Stimulated activated CD8-positive, alpha-beta memory T cell treated with anti-CD3 and anti-CD28 coated beads, Interleukin-15, amount 100 ng/mL, for 48 hours (primary cell): ENCODE measurements at regions not wholly inside any gene's neighbourhood (a gene's known extent, or its start where the extent isn't known, plus 50 kb on each side); places are given as distances from the start of the nearest gene placed in this dataset.
"Not testable (repeated sequence)": the region's sequence is repeated elsewhere in the genome, so short reads cannot be mapped to it uniquely, and the experiment has no call there.

Experiments
- DNase-seq, 2 donors: peaks; one replicate each; pipeline ENCODE4 v3.0.0-alpha.2; 2020; ENCODE audit warnings: low read depth in 2 of 2

GRCh38 chr4:103499094-103499493, 220.7 kb downstream of the TACR3 start:
- no peak for DNase-seq

GRCh38 chr4:103498161-103499070, 221.4 kb downstream of the TACR3 start:
- DNase-seq = peak in 1 of 2 donors; percentile 8

- no peak for DNase-seq
These were observed 222.1 kb downstream of the TACR3 start for GRCh38 chr4:103497692-103498091.

- DNase-seq = no peak
These were observed 223.0 kb downstream of the TACR3 start for GRCh38 chr4:103496800-103497199.

- DNase-seq = no peak
These were observed 226.2 kb downstream of the TACR3 start for GRCh38 chr4:103493450-103494159.

GRCh38 chr4:103485296-103485695, 234.5 kb downstream of the TACR3 start:
- DNase-seq = not testable (repeated sequence)

- DNase-seq = no peak
These were observed 235.3 kb downstream of the TACR3 start for GRCh38 chr4:103484521-103484920.

GRCh38 chr4:103482893-103483292, 236.9 kb downstream of the TACR3 start:
- no peak for DNase-seq

- DNase-seq = no peak
These were observed 237.3 kb downstream of the TACR3 start for GRCh38 chr4:103482471-103482870.

- no peak for DNase-seq
These were observed 241.1 kb downstream of the TACR3 start for GRCh38 chr4:103478734-103479133.

GRCh38 chr4:103478210-103478609, 241.6 kb downstream of the TACR3 start:
- DNase-seq = no peak

GRCh38 chr4:103457566-103457965, 259.4 kb upstream of the CENPE start:
- no peak for DNase-seq

GRCh38 chr4:103451341-103451740, 253.2 kb upstream of the CENPE start:
- no peak for DNase-seq

- no peak for DNase-seq
These were observed 252.6 kb upstream of the CENPE start for GRCh38 chr4:103450693-103451092.

GRCh38 chr4:103449296-103450023, 251.3 kb upstream of the CENPE start:
- no peak for DNase-seq

GRCh38 chr4:103445377-103445776, 247.2 kb upstream of the CENPE start:
- DNase-seq = no peak

- no peak for DNase-seq
These were observed 245.2 kb upstream of the CENPE start for GRCh38 chr4:103443324-103443723.

GRCh38 chr4:103429283-103429682, 231.1 kb upstream of the CENPE start:
- no peak for DNase-seq

GRCh38 chr4:103425406-103425805, 227.3 kb upstream of the CENPE start:
- no peak for DNase-seq

GRCh38 chr4:103424853-103425252, 226.7 kb upstream of the CENPE start:
- DNase-seq = no peak

GRCh38 chr4:103423261-103423660, 225.1 kb upstream of the CENPE start:
- DNase-seq = no peak

- DNase-seq = no peak
These were observed 224.5 kb upstream of the CENPE start for GRCh38 chr4:103422467-103423219.
